OCI-LY7 (cell line): ENCODE measurements at regions not wholly inside any gene's neighbourhood (a gene's known extent, or its start where the extent isn't known, plus 50 kb on each side); places are given as distances from the start of the nearest gene placed in this dataset.

Experiments
- EZH2phosphoT487 ChIP-seq: fragments of 200-600 bp; sonication (generic); IDR thresholded peaks from 2 replicates; pipeline ENCODE4 v1.6.1; 2018; ENCODE audit warnings: low read depth, borderline replicate concordance, mild to moderate bottlenecking, mixed run types, antibody characterized with exemption, low read length, moderate library complexity, mixed read lengths
- TF ChIP-seq, protein P1 (sequence below): fragments of 200-600 bp; sonication (generic); conservative IDR thresholded peaks from 2 replicates; pipeline ENCODE4 v1.5.1; 2014; ENCODE audit warnings: mild to moderate bottlenecking, antibody characterized with exemption, low read length, moderate library complexity, mixed read lengths

DNA sequence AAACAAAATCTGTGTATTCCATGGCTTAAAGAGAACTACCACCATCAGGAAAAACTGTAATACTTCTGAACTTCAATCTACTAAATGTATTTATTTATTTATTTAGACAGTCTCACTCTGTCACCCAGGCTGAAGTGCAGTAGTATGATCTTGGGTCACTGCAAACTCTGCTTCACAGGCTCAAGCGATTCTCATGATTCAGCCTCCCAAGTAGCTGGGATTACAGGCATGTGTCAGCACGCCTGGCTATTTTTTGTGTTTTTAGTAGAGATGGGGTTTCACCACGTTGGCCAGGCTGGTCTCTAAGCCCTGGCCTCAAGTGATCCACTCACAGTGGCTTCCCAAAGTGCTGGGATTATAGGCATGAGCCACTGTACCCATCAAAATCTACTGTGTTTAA, 202.3 kb upstream of the POU1F1 start:
- TF ChIP-seq, protein P1, sequence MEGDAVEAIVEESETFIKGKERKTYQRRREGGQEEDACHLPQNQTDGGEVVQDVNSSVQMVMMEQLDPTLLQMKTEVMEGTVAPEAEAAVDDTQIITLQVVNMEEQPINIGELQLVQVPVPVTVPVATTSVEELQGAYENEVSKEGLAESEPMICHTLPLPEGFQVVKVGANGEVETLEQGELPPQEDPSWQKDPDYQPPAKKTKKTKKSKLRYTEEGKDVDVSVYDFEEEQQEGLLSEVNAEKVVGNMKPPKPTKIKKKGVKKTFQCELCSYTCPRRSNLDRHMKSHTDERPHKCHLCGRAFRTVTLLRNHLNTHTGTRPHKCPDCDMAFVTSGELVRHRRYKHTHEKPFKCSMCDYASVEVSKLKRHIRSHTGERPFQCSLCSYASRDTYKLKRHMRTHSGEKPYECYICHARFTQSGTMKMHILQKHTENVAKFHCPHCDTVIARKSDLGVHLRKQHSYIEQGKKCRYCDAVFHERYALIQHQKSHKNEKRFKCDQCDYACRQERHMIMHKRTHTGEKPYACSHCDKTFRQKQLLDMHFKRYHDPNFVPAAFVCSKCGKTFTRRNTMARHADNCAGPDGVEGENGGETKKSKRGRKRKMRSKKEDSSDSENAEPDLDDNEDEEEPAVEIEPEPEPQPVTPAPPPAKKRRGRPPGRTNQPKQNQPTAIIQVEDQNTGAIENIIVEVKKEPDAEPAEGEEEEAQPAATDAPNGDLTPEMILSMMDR, result no peak
- no peak for TF ChIP-seq EZH2phosphoT487
